Endodermal cell (in vitro differentiated cells): ENCODE measurements at regions not wholly inside any gene's neighbourhood (a gene's known extent, or its start where the extent isn't known, plus 50 kb on each side); places are given as distances from the start of the nearest gene placed in this dataset.
A peak's percentile ranks its signal among the peaks of the same experiment; 100 is the strongest.

Experiments used
- DNase-seq: peaks from one replicate; pipeline ENCODE4 v3.0.0-alpha.2; 2017
- H3K27ac ChIP-seq: 2 replicates; pipeline ENCODE4 v1.5.1; 2013; ENCODE audit warnings: mild to moderate bottlenecking, low read depth, low read length, moderate library complexity
- H3K27me3 ChIP-seq: 2 replicates; pipeline ENCODE4 v1.6.1; 2013; ENCODE audit warnings: mild to moderate bottlenecking, low read length, moderate library complexity; ENCODE audit not compliant: insufficient read depth, control insufficient read depth, poor library complexity, severe bottlenecking
- H3K36me3 ChIP-seq: 2 replicates; pipeline ENCODE4 v1.7.0; 2013; ENCODE audit warnings: mild to moderate bottlenecking, low read length, moderate library complexity; ENCODE audit not compliant: control insufficient read depth, insufficient read depth
- H3K4me1 ChIP-seq: one replicate; pipeline ENCODE4 v1.7.0; 2013; ENCODE audit warnings: low read length; ENCODE audit not compliant: control insufficient read depth, insufficient read depth
- H3K4me3 ChIP-seq: 2 replicates; pipeline ENCODE4 v1.5.1; 2013; ENCODE audit warnings: mild to moderate bottlenecking, low read length, moderate library complexity
- H3K9ac ChIP-seq: 2 replicates; pipeline ENCODE4 v1.6.1; 2013; ENCODE audit warnings: mild to moderate bottlenecking, low read length, moderate library complexity; ENCODE audit not compliant: poor library complexity, severe bottlenecking; ENCODE audit errors: extremely low read depth
- H3K9me3 ChIP-seq: 2 replicates; pipeline ENCODE4 v1.6.1; 2013; ENCODE audit warnings: mild to moderate bottlenecking, low read length, moderate library complexity; ENCODE audit not compliant: control insufficient read depth
- H3K27ac Mint-ChIP-seq: 2 replicates; pipeline ENCODE4 v1.8.0; 2020; ENCODE audit warnings: mixed read lengths
- H3K27me3 Mint-ChIP-seq: 2 replicates; pipeline ENCODE4 v1.8.0; 2021; ENCODE audit warnings: mild to moderate bottlenecking, mixed read lengths; ENCODE audit not compliant: insufficient read depth
- H3K36me3 Mint-ChIP-seq: 2 replicates; pipeline ENCODE4 v1.8.0; 2020; ENCODE audit warnings: low read depth, mixed read lengths
- H3K4me1 Mint-ChIP-seq: 2 replicates; pipeline ENCODE4 v1.8.0; 2020; ENCODE audit warnings: mixed read lengths
- H3K4me3 Mint-ChIP-seq: 2 replicates; pipeline ENCODE4 v1.8.0; 2020; ENCODE audit warnings: mild to moderate bottlenecking, moderate library complexity, mixed read lengths
- H3K9me3 Mint-ChIP-seq: 2 replicates; pipeline ENCODE4 v1.8.0; 2020; ENCODE audit warnings: mild to moderate bottlenecking, mixed read lengths
- WGBS, 2 experiments: methylation state at CpG; one replicate each; pipeline versions ENCODE4 v1.1.5 to v1.1.7; 2013; ENCODE audit warnings: missing lambda C conversion rate in 2 of 2, mixed read lengths in 1 of 2; ENCODE audit not compliant: insufficient coverage in 1 of 2, insufficient read length in 1 of 2; 5-methylcytosine and 5-hydroxymethylcytosine counted together
- TF ChIP-seq, protein P1 (sequence below): fragments of 200-600 bp; sonication (generic); conservative IDR thresholded peaks from 2 replicates; pipeline ENCODE4 v1.5.0; 2021; ENCODE audit warnings: antibody characterized with exemption, mild to moderate bottlenecking

DNA sequence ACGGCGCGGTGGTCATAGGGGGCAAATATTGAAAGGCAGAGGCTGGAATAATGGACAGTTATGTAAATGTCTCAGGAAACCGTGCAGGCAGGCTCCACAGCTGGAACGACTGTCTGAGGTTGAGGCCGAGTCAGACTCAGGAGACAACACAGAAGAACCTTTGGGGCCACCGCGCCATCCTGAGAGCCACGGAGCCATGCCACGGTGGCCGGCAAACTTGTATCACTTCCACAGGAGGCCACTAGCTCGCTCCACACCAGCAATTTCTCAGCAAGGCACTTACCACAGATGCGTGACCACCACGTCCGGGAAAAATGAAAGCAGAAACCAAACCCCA, 156.7 kb upstream of the SALL3 start:
- Histone ChIP-seq H3K9me3 (no peaks in the 10 kb centered on the region), H3K9ac (no peak overlapping the region), H3K4me3 (no peak overlapping the region), H3K27ac (no peak overlapping the region), H3K36me3 (no peaks in the 10 kb centered on the region), H3K27me3 (no peaks in the 10 kb centered on the region), H3K4me1 (no peaks in the 10 kb centered on the region)
- TF ChIP-seq, protein P1, sequence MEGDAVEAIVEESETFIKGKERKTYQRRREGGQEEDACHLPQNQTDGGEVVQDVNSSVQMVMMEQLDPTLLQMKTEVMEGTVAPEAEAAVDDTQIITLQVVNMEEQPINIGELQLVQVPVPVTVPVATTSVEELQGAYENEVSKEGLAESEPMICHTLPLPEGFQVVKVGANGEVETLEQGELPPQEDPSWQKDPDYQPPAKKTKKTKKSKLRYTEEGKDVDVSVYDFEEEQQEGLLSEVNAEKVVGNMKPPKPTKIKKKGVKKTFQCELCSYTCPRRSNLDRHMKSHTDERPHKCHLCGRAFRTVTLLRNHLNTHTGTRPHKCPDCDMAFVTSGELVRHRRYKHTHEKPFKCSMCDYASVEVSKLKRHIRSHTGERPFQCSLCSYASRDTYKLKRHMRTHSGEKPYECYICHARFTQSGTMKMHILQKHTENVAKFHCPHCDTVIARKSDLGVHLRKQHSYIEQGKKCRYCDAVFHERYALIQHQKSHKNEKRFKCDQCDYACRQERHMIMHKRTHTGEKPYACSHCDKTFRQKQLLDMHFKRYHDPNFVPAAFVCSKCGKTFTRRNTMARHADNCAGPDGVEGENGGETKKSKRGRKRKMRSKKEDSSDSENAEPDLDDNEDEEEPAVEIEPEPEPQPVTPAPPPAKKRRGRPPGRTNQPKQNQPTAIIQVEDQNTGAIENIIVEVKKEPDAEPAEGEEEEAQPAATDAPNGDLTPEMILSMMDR = no peak
- Mint-ChIP-seq H3K4me3 (no peak overlapping the region), H3K27me3 (peaks cover 2% of the 10 kb centered on the region), H3K9me3 (no peaks in the 10 kb centered on the region), H3K27ac (no peak overlapping the region), H3K4me1 (peaks cover 10% of the 10 kb centered on the region), H3K36me3 (no peaks in the 10 kb centered on the region)
- whole genome bisulfite sequencing, 2 experiments = 86 to 91% methylated on average over 15 of the region's 15 CpGs
- peak; percentile 34 for DNase-seq

DNA sequence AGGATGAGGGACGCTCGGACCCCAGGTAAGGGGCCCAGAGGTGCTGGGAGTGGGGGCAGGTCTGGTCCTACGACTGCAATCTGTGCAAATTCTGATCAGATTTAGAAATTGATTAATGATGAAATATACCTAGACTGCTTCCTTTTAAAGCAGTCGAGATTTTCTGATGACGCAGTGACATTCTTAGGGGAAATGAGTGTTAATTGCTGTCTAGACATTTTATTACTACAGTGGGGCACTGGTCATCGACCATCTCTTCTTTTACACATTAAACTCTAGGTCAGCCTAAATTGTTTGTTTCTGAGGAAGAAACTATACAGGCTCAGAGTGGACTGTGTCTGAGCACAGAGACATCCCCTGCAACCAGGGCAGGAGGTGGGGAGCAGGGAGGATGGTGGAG, 154.4 kb upstream of the SALL3 start:
- Histone ChIP-seq H3K9ac (no peak overlapping the region), H3K27ac (no peak overlapping the region), H3K9me3 (no peaks in the 10 kb centered on the region), H3K36me3 (no peaks in the 10 kb centered on the region), H3K4me1 (peaks cover 5% of the 10 kb centered on the region), H3K27me3 (no peaks in the 10 kb centered on the region), H3K4me3 (no peak overlapping the region)
- H3K36me3 Mint-ChIP-seq = no peaks in the 10 kb centered on the region
- WGBS, 2 experiments = 93 to 98% methylated on average over 2 to 6 of the region's 6 CpGs
- H3K4me1 Mint-ChIP-seq = peaks cover 18% of the 10 kb centered on the region
- H3K27me3 Mint-ChIP-seq = peaks cover 2% of the 10 kb centered on the region
- TF ChIP-seq, protein P1 = no peak
- no peak overlapping the region for H3K4me3 Mint-ChIP-seq
- no peaks in the 10 kb centered on the region for H3K9me3 Mint-ChIP-seq
- DNase-seq = no peak
- no peak overlapping the region for H3K27ac Mint-ChIP-seq

DNA sequence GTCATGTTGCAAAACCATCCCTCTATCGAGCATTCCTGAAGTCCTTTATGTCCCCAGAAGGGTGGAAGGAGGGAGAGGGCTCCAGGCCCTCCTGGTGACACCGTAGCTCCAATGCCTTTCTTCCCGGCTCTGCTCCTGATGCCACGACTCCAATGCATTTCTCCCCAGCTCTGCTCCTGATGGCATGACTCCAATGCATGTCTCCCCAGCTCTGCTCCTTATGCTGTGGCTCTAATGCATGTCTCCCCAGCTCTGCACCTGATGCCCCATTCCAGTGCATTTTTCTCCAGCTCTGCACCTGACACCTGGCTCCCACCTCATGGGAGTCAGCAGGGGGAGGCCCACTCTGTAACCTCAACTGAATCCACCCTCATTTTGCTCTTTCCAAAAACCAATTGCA, 153.0 kb upstream of the SALL3 start:
- Histone ChIP-seq H3K36me3 (no peaks in the 10 kb centered on the region), H3K4me1 (peaks cover 5% of the 10 kb centered on the region), H3K27ac (no peak overlapping the region), H3K27me3 (no peaks in the 10 kb centered on the region), H3K9ac (no peak overlapping the region), H3K4me3 (no peak overlapping the region), H3K9me3 (no peaks in the 10 kb centered on the region)
- Mint-ChIP-seq H3K4me1 (peaks cover 18% of the 10 kb centered on the region), H3K27ac (no peak overlapping the region), H3K9me3 (no peaks in the 10 kb centered on the region), H3K27me3 (peaks cover 2% of the 10 kb centered on the region), H3K36me3 (no peaks in the 10 kb centered on the region), H3K4me3 (no peak overlapping the region)
- 90 to 96% methylated on average over 4 of the region's 4 CpGs for WGBS, 2 experiments
- TF ChIP-seq, protein P1 = no peak
- no peak for DNase-seq
